Spleen (tissue), 7 donors: ENCODE measurements at regions not wholly inside any gene's neighbourhood (a gene's known extent, or its start where the extent isn't known, plus 50 kb on each side); places are given as distances from the start of the nearest gene placed in this dataset.

Source experiments
- POLR2A ChIP-seq, 3 donors: fragments of 450-650 bp; IDR thresholded peaks; one replicate each; pipeline ENCODE4 v1.5.1; 2017; ENCODE audit warnings: antibody characterized with exemption in 3 of 3, mild to moderate bottlenecking in 1 of 3
- POLR2AphosphoS5 ChIP-seq, 3 donors: sonication (generic); formaldehyde crosslinking; IDR thresholded peaks; one replicate each; pipeline ENCODE4 v1.5.1; 2017; ENCODE audit warnings: antibody characterized with exemption in 3 of 3
- TF ChIP-seq, protein P1 (sequence below), 11 experiments: fragments of 200-600 bp in 7 of 11; fragments of 450-650 bp in 4 of 11; sonication (generic) in 4 of 11; IDR thresholded peaks in 8 of 11; conservative IDR thresholded peaks in 3 of 11; 1 replicate in 7 of 11; 2 replicates in 4 of 11; pipeline versions ENCODE4 v1.4.0 to v1.8.0; 2016 to 2021; ENCODE audit warnings: antibody characterized with exemption in 11 of 11, inconsistent platforms in 4 of 11, mild to moderate bottlenecking in 1 of 11
- donor health status: DM: no; HTN: no; CAD: no; lungs with moderate emphysema.
- donor health status: DM: no; HTN: no; CAD: no.
- donor health status: DM: no; HTN: no; CAD: no.

DNA sequence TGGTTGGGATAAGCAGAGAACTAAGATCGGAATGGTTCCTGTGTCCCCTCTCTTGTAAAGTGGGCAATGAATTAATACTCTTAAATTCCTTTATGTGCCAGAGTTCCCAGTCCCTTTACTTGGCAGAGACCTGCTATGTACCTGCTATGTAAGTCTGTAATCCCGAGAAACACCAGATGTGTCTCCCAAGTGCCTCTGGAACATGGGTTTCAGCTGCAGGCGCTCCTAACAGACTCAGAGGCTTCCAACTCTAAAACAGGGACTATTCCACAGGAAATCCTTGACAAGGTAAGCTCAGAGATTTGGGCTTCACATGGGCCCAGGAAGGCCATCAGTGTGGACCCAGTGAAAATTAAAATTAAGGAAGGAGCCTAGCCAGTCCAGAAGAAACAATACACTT is 117.7 kb upstream of the PLCL2 start:
- TF ChIP-seq, protein P1, sequence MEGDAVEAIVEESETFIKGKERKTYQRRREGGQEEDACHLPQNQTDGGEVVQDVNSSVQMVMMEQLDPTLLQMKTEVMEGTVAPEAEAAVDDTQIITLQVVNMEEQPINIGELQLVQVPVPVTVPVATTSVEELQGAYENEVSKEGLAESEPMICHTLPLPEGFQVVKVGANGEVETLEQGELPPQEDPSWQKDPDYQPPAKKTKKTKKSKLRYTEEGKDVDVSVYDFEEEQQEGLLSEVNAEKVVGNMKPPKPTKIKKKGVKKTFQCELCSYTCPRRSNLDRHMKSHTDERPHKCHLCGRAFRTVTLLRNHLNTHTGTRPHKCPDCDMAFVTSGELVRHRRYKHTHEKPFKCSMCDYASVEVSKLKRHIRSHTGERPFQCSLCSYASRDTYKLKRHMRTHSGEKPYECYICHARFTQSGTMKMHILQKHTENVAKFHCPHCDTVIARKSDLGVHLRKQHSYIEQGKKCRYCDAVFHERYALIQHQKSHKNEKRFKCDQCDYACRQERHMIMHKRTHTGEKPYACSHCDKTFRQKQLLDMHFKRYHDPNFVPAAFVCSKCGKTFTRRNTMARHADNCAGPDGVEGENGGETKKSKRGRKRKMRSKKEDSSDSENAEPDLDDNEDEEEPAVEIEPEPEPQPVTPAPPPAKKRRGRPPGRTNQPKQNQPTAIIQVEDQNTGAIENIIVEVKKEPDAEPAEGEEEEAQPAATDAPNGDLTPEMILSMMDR (IDR thresholded peaks at IDR 0.05 in 8 of 11, conservative IDR thresholded peaks at IDR 0.05 in 3 of 11) = no peak
- TF ChIP-seq POLR2A (IDR thresholded peaks at IDR 0.05) (no peak), POLR2AphosphoS5 (IDR thresholded peaks at IDR 0.05) (no peak)
